ENCODE measurements at regions not wholly inside any gene's neighbourhood (a gene's known extent, or its start where the extent isn't known, plus 50 kb on each side); places are given as distances from the start of the nearest gene placed in this dataset.

DNA sequence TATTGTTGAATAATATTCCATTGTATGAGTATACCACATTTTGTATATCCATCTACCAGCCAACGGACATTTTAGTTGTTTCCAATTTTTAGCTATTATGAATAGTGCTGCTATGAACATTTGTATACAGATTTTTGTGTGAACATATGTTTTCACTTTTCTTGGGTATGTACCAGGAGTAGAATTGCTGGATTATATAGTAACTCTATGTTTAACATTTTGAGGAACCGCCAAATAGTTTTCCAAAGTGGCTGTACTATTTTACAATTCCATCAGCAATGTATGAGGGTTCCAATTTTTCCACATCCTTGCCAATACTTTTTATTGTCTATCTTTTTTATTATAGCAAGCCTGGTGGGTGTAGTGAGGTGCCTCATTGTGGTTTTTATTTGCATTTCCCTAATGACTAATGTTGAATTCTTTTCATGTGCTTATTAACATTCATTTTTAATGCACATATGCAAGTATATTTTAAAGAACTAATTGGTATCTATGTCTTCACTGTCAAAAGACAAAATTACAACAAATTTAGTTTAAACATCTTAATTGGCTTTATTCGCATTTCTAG, 77.5 kb upstream of the PIAS1 start:
- Histone ChIP-seq H3K9me3 (ENCODE audit: control insufficient read depth, low read depth, low read length) (no peaks in the 10 kb centered on the region), H3K14ac (ENCODE audit: insufficient read depth, low read length) (no peak overlapping the region), H3K18ac (ENCODE audit: insufficient read length, low read depth, low read length) (no peak overlapping the region), H2BK5ac (ENCODE audit: insufficient read length, low read length) (no peak overlapping the region), H3K4me1 (ENCODE audit: insufficient read depth, low read length) (no peaks in the 10 kb centered on the region), H3K27ac (ENCODE audit: insufficient read length, low read depth, low read length) (no peak overlapping the region), H3T11ph (ENCODE audit: low read length) (no peak overlapping the region), H3K56ac (ENCODE audit: insufficient read length, low read depth, low read length) (no peak overlapping the region), H2BK120ac (ENCODE audit: low read depth, low read length, poor library complexity, severe bottlenecking) (no peak overlapping the region), H4K8ac (replicated peaks; ENCODE audit: insufficient read length, low read depth, low read length) (no peak overlapping the region), H3K23ac (ENCODE audit: insufficient read length, low read depth, low read length) (no peak overlapping the region), H3K23me2 (ENCODE audit: insufficient read length, low read depth, low read length, poor library complexity, severe bottlenecking) (no peaks in the 10 kb centered on the region), H2AFZ (ENCODE audit: low read length) (no peak overlapping the region), H2AK5ac (ENCODE audit: insufficient read length, low read length) (no peak overlapping the region), H4K20me1 (ENCODE audit: control insufficient read depth, insufficient read depth, insufficient read length) (no peaks in the 10 kb centered on the region), H2BK20ac (ENCODE audit: low read depth, low read length, poor library complexity, severe bottlenecking) (no peak overlapping the region), H4K91ac (ENCODE audit: insufficient read length, low read depth, low read length) (no peak overlapping the region), H3K4ac (ENCODE audit: low read depth, low read length) (no peak overlapping the region), H3K79me2 (ENCODE audit: insufficient read depth, low read length) (no peaks in the 10 kb centered on the region), H2BK15ac (ENCODE audit: low read depth, low read length) (no peak overlapping the region), H3K79me1 (ENCODE audit: insufficient read depth, low read depth, low read length, poor library complexity, severe bottlenecking) (no peaks in the 10 kb centered on the region), H3K4me2 (ENCODE audit: insufficient read depth, insufficient read length, low read length) (no peak overlapping the region), H4K5ac (ENCODE audit: insufficient read length, low read depth, low read length) (no peak overlapping the region), H3K9ac (ENCODE audit: extremely low read depth, insufficient read length, low read length) (no peak overlapping the region), H2BK12ac (ENCODE audit: insufficient read length, low read depth, low read length) (no peak overlapping the region), H3K27me3 (ENCODE audit: insufficient read depth, low read length) (no peaks in the 10 kb centered on the region)
- Mint-ChIP-seq H3K4me3 (no peak overlapping the region), H3K36me3 (ENCODE audit: insufficient read depth in 1 of 3, low read depth in 3 of 3) (peaks cover 2 to 15% (median 6%) of the 10 kb centered on the region in 3 experiments; a peak in 6 of 7 replicates), H3K27me3 (ENCODE audit: low read depth) (no peaks in the 10 kb centered on the region), H3K9me3 (peaks cover 4 to 6% of the 10 kb centered on the region in 2 experiments; a peak in 4 of 5 replicates), H3K27ac (no peak overlapping the region), H3K4me1 (peaks cover 5% of the 10 kb centered on the region in 2 experiments)
- TF ChIP-seq, protein P1, sequence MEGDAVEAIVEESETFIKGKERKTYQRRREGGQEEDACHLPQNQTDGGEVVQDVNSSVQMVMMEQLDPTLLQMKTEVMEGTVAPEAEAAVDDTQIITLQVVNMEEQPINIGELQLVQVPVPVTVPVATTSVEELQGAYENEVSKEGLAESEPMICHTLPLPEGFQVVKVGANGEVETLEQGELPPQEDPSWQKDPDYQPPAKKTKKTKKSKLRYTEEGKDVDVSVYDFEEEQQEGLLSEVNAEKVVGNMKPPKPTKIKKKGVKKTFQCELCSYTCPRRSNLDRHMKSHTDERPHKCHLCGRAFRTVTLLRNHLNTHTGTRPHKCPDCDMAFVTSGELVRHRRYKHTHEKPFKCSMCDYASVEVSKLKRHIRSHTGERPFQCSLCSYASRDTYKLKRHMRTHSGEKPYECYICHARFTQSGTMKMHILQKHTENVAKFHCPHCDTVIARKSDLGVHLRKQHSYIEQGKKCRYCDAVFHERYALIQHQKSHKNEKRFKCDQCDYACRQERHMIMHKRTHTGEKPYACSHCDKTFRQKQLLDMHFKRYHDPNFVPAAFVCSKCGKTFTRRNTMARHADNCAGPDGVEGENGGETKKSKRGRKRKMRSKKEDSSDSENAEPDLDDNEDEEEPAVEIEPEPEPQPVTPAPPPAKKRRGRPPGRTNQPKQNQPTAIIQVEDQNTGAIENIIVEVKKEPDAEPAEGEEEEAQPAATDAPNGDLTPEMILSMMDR (conservative IDR thresholded peaks at IDR 0.05): no peak
- DNase-seq: no peak
- WGBS (ENCODE audit: extremely low coverage, insufficient read length, low lambda C conversion rate): no CpG with 5 or more reads among the region's 3 CpGs
